Gastroesophageal sphincter (tissue), 3 donors: ENCODE measurements at regions not wholly inside any gene's neighbourhood (a gene's known extent, or its start where the extent isn't known, plus 50 kb on each side); places are given as distances from the start of the nearest gene placed in this dataset.

ENCODE experiments used
- POLR2A ChIP-seq, 2 donors: fragments of 450-650 bp; IDR thresholded peaks; one replicate each; pipeline ENCODE4 v1.6.1; 2017; ENCODE audit warnings: antibody characterized with exemption in 2 of 2, mild to moderate bottlenecking in 2 of 2, moderate library complexity in 1 of 2
- TF ChIP-seq, protein P1 (sequence below), 4 experiments: fragments of 200-600 bp in 2 of 4; fragments of 450-650 bp in 2 of 4; sonication (generic) in 1 of 4; IDR thresholded peaks; one replicate each; pipeline ENCODE4 v1.5.1; 2017 to 2019; ENCODE audit warnings: antibody characterized with exemption in 4 of 4, mild to moderate bottlenecking in 2 of 4, moderate library complexity in 2 of 4

DNA sequence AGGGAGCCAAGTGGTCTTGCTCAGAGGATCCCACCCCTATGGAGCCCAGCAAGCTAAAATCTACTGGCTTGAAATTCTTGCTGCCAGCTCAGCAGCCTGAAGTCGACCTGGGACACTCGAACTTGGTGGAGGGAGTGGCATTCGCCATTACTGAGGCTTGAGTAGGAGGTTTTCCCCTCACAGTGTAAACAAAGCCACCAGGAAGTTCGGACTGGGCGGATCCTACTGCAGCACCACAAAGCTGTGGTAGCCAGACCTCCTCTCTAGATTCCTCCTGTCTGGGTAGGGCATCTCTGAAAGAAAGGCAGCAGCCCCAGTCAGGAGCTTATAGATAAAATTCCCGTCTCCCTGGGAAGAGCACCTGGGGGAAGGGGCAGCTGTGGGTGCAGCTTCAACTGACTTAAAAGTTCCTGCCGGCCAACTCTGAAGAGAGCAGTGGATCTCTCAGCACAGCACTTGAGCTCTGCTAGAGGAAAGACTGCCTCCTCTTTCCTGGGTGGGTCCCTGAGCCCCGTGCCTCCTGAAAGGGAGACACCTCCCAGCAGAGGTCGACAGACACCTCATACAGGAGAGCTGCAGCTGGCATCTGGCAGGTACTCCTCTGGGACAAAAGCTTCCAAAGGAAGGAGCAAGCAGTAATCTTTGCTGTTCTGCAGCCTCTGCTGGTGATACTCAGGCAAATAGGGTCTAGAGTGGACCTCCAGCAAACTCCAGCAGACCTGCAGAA, 576.3 kb upstream of the NECTIN3 start:
- no peak for TF ChIP-seq POLR2A (IDR thresholded peaks at IDR 0.05)
- TF ChIP-seq, protein P1, sequence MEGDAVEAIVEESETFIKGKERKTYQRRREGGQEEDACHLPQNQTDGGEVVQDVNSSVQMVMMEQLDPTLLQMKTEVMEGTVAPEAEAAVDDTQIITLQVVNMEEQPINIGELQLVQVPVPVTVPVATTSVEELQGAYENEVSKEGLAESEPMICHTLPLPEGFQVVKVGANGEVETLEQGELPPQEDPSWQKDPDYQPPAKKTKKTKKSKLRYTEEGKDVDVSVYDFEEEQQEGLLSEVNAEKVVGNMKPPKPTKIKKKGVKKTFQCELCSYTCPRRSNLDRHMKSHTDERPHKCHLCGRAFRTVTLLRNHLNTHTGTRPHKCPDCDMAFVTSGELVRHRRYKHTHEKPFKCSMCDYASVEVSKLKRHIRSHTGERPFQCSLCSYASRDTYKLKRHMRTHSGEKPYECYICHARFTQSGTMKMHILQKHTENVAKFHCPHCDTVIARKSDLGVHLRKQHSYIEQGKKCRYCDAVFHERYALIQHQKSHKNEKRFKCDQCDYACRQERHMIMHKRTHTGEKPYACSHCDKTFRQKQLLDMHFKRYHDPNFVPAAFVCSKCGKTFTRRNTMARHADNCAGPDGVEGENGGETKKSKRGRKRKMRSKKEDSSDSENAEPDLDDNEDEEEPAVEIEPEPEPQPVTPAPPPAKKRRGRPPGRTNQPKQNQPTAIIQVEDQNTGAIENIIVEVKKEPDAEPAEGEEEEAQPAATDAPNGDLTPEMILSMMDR (IDR thresholded peaks at IDR 0.05): no peak
